H7 (cell line): ENCODE measurements at regions not wholly inside any gene's neighbourhood (a gene's known extent, or its start where the extent isn't known, plus 50 kb on each side); places are given as distances from the start of the nearest gene placed in this dataset.
A peak's percentile ranks its signal among the peaks of the same experiment; 100 is the strongest.

Experiments used
- DNase-seq: peaks from one replicate; pipeline ENCODE4 v3.0.0; 2012
- H3K27me3 ChIP-seq: 2 replicates; pipeline ENCODE4 v1.6.0; 2011; ENCODE audit warnings: mild to moderate bottlenecking, low read length; ENCODE audit not compliant: control insufficient read depth, insufficient read depth
- H3K36me3 ChIP-seq: replicated peaks from 2 replicates; pipeline ENCODE4 v1.5.1; 2011; ENCODE audit warnings: low read length; ENCODE audit not compliant: control insufficient read depth, insufficient read depth
- H3K4me3 ChIP-seq: 2 replicates; pipeline ENCODE4 v1.5.1; 2011; ENCODE audit warnings: low read depth, mild to moderate bottlenecking, control low read depth, low read length, moderate library complexity; ENCODE audit not compliant: insufficient read depth

DNA sequence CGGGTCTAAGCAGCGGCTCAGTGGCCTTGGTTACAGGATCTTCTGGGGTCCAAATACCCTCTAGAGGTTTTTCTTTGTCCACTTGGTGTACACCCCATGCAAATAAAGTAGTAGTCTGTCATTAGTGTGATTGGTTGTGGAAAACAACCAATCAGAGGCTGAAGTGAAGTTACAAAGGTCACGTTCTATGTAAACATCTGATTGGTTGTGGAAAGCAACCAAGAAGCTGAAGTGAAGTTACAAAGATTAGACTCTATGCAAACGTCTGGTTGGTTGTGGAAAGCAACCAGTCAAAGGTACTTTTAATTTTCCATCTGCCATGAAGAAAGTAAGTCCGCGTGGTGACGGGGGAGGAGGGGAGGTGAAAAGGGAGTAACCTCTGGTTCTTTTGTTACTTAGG is 790.9 kb downstream of the UQCRFS1 start:
- H3K4me3 ChIP-seq: no peak overlapping the region
- DNase-seq: no peak
- H3K36me3 ChIP-seq: no peaks in the 10 kb centered on the region
- no peaks in the 10 kb centered on the region for H3K27me3 ChIP-seq

DNA sequence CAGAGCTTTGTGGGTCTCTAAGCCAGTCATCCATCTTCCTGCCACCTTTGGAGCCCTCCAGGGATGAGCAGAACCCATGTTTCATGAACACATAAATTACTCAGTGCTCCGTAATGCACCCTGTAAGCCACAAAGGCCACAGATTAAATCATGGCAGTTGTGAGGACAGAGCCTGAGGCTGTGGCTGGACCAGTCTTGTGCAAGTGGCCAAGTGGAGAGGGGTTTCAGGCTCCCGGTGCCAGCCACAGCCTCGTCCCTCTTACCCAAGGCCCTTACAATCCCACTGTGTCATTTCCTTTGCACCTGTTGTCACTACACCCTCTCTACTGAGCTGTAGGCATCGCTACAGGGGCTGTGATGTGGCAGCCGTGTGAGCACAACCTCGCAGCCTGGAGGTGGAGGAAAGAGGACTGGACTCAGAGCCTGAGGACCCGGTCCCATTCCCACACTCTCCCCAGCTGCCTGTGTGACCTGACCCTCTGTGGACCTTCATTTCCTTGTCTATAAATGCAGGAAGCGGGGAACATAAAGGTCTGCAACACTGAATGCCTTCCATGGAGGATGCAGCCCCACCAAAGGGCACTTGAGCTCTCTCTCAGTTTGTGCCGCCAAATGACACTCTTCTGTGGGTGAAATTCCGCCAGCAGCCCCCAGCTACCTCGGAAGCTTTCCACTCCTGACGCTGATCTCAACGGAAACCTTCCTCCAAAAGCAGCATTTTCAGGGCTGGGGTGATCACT is 792.0 kb downstream of the UQCRFS1 start:
- no peaks in the 10 kb centered on the region for H3K27me3 ChIP-seq
- no peak overlapping the region for H3K4me3 ChIP-seq
- no peak for DNase-seq
- H3K36me3 ChIP-seq: no peaks in the 10 kb centered on the region

- no peaks in the 10 kb centered on the region for H3K27me3 ChIP-seq
- DNase-seq: no peak
- H3K36me3 ChIP-seq: no peaks in the 10 kb centered on the region
- no peak overlapping the region for H3K4me3 ChIP-seq
Observed at GRCh38 chr19:28419312-28419711, 793.6 kb downstream of the UQCRFS1 start.

GRCh38 chr19:28417361-28417760 is 795.6 kb downstream of the UQCRFS1 start:
- no peaks in the 10 kb centered on the region for H3K36me3 ChIP-seq
- DNase-seq: no peak
- H3K27me3 ChIP-seq: no peaks in the 10 kb centered on the region
- H3K4me3 ChIP-seq: no peak overlapping the region

DNA sequence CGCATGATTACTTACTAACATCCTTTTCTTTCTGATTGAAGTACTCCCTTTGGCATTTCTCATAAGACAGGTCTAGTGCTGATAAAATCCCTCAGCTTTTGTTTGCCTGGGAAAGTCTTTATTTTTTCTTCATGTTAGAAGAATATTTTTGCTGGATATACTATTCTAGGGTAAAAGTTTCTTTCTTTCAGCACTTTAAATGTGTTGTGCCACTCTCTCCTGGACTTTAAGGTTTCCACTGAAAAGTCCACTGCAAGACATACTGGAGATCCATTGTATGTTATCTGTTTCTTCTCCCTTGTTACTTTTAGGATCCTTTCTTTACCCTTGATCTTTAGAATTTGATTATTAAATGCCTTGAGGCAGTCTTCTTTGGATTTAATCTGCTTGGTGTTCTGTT is 796.7 kb downstream of the UQCRFS1 start:
- Histone ChIP-seq H3K36me3 (no peaks in the 10 kb centered on the region), H3K4me3 (no peak overlapping the region), H3K27me3 (no peaks in the 10 kb centered on the region)
- no peak for DNase-seq

DNA sequence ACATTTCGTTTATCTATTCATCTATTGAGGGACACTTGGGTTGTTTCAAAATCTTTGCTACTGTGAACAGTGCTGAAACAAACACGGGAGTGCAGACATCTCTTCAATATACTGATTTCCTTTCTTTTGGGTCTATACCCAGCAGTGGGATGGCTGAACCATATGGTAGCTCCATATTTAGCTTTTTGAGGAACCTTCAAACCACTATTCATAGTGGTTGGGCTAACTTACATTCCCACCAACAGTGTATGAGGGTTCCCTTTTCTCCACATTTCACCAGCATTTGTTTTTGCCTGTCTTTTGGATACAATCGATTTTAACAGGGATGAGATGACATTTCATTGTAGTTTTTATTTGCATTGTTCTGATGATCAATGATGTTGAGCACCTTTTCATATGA is 798.2 kb downstream of the UQCRFS1 start:
- DNase-seq: no peak
- no peaks in the 10 kb centered on the region for H3K27me3 ChIP-seq
- no peak overlapping the region for H3K4me3 ChIP-seq
- no peaks in the 10 kb centered on the region for H3K36me3 ChIP-seq

DNA sequence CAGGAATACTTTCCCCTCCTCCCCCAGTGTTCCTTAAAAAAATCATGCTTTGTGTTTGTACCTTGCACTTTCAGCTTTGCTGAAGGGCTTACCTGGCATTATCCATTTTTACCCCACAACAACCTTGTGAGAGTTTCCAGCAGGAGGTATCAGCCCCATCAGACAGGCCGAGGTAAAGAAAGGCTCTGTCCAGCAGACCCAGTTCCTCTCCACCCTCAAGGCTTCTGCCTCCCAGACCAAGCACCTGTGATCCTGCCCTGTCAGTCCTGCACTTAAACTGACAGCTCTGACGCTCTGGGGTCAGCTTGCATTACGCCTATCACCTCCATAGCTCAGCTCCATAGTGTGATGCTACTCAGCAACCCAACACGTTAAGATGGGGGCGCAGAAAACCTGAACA is 803.1 kb downstream of the UQCRFS1 start:
- Histone ChIP-seq H3K4me3 (no peak overlapping the region), H3K27me3 (no peaks in the 10 kb centered on the region), H3K36me3 (no peaks in the 10 kb centered on the region)
- DNase-seq: no peak

DNA sequence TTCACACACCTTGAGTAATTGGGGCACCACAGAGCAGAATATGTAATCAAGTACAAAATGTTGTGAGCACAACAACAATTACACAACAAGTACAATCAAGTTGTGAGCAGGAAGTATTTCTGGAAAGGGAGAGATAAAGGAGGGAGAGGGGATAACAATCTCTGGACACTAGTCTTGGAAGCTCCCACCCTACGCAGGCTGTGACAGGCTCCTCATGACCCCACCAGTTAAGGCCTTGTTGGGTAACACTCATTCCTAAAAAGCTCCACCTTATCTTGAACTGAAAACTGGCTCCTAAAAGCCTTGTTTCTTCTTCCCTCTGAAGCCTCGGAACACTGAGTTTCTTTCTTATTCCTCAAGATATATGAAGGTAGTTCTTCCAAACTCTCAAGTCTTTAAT is 806.0 kb downstream of the UQCRFS1 start:
- DNase-seq: no peak
- no peaks in the 10 kb centered on the region for H3K36me3 ChIP-seq
- no peaks in the 10 kb centered on the region; the same call in 1 of the 2 replicates for H3K27me3 ChIP-seq
- H3K4me3 ChIP-seq: no peak overlapping the region

DNA sequence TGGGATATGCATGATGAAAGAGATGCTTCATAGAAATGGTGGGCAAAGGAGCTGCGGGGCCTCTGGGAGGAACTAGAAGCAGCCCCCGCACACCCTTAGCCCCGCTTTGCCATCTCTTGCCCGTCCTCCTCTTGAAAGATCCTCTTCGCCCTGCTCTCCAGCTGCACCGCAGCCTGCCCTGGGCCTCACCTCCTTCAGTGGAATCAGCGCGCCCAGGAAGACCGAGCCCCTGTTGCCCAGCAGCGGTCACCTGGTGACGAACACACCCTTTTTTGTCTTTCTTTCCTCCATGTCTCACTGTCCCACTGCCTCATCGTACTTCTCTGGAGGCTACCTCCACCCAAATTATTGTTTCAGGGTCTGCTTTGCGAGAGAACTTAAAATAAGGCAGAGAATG is 807.6 kb downstream of the UQCRFS1 start:
- no peaks in the 10 kb centered on the region for H3K36me3 ChIP-seq
- H3K4me3 ChIP-seq: no peak overlapping the region
- peak; percentile 46 for DNase-seq

GRCh38 chr19:28404472-28404871 is 808.5 kb downstream of the UQCRFS1 start:
- no peak for DNase-seq
- H3K36me3 ChIP-seq: no peaks in the 10 kb centered on the region
- no peaks in the 10 kb centered on the region; the same call in 1 of the 2 replicates for H3K27me3 ChIP-seq
- H3K4me3 ChIP-seq: no peak overlapping the region

More for the DNA sequence above, 807.6 kb downstream of the UQCRFS1 start:
- no peaks in the 10 kb centered on the region; the same call in 1 of the 2 replicates for H3K27me3 ChIP-seq

- DNase-seq: peak; percentile 54
- no peaks in the 10 kb centered on the region for H3K36me3 ChIP-seq
- no peak overlapping the region for H3K4me3 ChIP-seq
- no peaks in the 10 kb centered on the region; the same call in 1 of the 2 replicates for H3K27me3 ChIP-seq
Observed at GRCh38 chr19:28403690-28404089, 809.3 kb downstream of the UQCRFS1 start.

GRCh38 chr19:28402701-28403290 is 810.2 kb downstream of the UQCRFS1 start:
- DNase-seq: no peak
- Histone ChIP-seq H3K27me3 (no peaks in the 10 kb centered on the region; the same call in 1 of the 2 replicates), H3K4me3 (no peak overlapping the region), H3K36me3 (no peaks in the 10 kb centered on the region)

DNA sequence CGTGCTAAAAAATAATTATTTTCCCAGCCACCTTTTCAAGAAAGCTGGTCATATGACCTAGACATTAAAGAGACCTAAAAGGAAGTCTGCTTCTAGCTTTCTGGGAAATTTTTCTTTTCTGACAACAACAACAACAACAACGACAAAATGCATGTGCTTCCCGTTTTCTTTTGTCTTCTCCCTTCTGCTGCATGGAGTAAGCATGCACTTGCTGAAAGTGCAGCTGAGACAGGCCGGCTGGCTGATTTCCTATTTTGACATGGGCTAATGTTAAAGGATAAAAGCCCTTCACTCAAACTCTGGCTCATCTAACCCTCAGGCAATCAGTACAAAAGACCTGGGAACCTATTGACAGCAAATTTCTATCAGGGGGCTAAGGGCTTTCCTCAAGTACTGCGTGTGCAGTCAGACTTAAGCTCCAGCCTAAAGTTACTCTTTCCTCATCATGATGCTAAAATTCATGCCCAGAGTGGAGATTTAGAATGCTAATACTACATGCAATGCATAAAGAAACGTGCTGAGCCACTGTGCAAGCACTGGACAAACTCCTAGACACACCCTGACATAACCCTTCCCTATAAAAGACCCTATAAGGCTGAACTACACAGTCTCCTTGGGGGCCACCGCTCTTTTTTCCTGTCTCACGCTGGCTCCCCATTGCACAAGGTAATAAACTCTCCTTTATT is 811.1 kb downstream of the UQCRFS1 start:
- no peak for DNase-seq
- H3K27me3 ChIP-seq: no peaks in the 10 kb centered on the region; the same call in 1 of the 2 replicates
- no peak overlapping the region for H3K4me3 ChIP-seq
- no peaks in the 10 kb centered on the region for H3K36me3 ChIP-seq

- DNase-seq: no peak
Observed at GRCh38 chr19:28400953-28401671, 811.8 kb downstream of the UQCRFS1 start.

More at GRCh38 chr19:28400953-28401671, 811.8 kb downstream of the UQCRFS1 start:
- Histone ChIP-seq H3K27me3 (no peaks in the 10 kb centered on the region; the same call in 1 of the 2 replicates), H3K4me3 (no peak overlapping the region), H3K36me3 (no peaks in the 10 kb centered on the region)
